ENCODE measurements at regions not wholly inside any gene's neighbourhood (a gene's known extent, or its start where the extent isn't known, plus 50 kb on each side); places are given as distances from the start of the nearest gene placed in this dataset.

GRCh38 chr13:59538512-59538911 lies 625.2 kb downstream of the DIAPH3 start:
- H3K4me2 ChIP-seq (ENCODE audit: control insufficient read depth, insufficient read depth): no peak overlapping the region
- no peaks in the 10 kb centered on the region for H4K20me1 ChIP-seq (ENCODE audit: control insufficient read depth, insufficient read depth)
- POLR2A ChIA-PET: interaction anchor here (0.6 kb wide), 1 partner anchor 611 kb away, joined by 3 read pairs; no protein-coding TSS in a partner anchor
- no peaks in the 10 kb centered on the region for H3K79me2 ChIP-seq (ENCODE audit: control insufficient read depth, insufficient read depth, low read length)
- no peaks in the 10 kb centered on the region for H3K27me3 ChIP-seq (replicated peaks in 1 of 2; ENCODE audit: control insufficient read depth in 2 of 2, insufficient read depth in 2 of 2, low read length in 1 of 2)
- no peak overlapping the region for H3K4me3 ChIP-seq
- 2% methylated on average over 3 of the region's 3 CpGs for WGBS (ENCODE audit: insufficient coverage, insufficient replicate concordance, low lambda C conversion rate, missing lambda C conversion rate)
- no peaks in the 10 kb centered on the region for H3K36me3 ChIP-seq (ENCODE audit: control insufficient read depth in 2 of 2, insufficient read depth in 2 of 2, low read length in 1 of 2)
- no peak for TF ChIP-seq ZNF274 (IDR thresholded peaks at IDR 0.05; ENCODE audit: insufficient read depth, insufficient read length)
- TF ChIP-seq EGR1 (IDR thresholded peaks at IDR 0.05; ENCODE audit: borderline replicate concordance in 1 of 2, low read depth in 2 of 2, low read length in 2 of 2): no peak
- no peak for TF ChIP-seq BRCA1 (IDR thresholded peaks at IDR 0.05; ENCODE audit: low read depth, low read length)
- no peak for TF ChIP-seq ZNF24 (IDR thresholded peaks at IDR 0.05)
- TF ChIP-seq SREBF2 (IDR thresholded peaks at IDR 0.05; ENCODE audit: low read length): no peak
- no peak for TF ChIP-seq POLR2AphosphoS2 (IDR thresholded peaks at IDR 0.05; ENCODE audit: low read depth, low read length)
- TF ChIP-seq EZH2 (IDR thresholded peaks at IDR 0.05; ENCODE audit: borderline replicate concordance, control insufficient read depth, low read depth, low read length): no peak
- no peak for TF ChIP-seq NKRF (conservative IDR thresholded peaks at IDR 0.05)
- TF ChIP-seq, protein P1, sequence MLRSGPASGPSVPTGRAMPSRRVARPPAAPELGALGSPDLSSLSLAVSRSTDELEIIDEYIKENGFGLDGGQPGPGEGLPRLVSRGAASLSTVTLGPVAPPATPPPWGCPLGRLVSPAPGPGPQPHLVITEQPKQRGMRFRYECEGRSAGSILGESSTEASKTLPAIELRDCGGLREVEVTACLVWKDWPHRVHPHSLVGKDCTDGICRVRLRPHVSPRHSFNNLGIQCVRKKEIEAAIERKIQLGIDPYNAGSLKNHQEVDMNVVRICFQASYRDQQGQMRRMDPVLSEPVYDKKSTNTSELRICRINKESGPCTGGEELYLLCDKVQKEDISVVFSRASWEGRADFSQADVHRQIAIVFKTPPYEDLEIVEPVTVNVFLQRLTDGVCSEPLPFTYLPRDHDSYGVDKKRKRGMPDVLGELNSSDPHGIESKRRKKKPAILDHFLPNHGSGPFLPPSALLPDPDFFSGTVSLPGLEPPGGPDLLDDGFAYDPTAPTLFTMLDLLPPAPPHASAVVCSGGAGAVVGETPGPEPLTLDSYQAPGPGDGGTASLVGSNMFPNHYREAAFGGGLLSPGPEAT (IDR thresholded peaks at IDR 0.05; ENCODE audit: low read depth): no peak
- no peak for TF ChIP-seq RFX5 (IDR thresholded peaks at IDR 0.05; ENCODE audit: low read depth, low read length)
- TF ChIP-seq ZZZ3 (IDR thresholded peaks at IDR 0.05; ENCODE audit: control insufficient read depth, insufficient read length, low read depth): no peak
- no peak for TF ChIP-seq SREBF1 (IDR thresholded peaks at IDR 0.05; ENCODE audit: low read length)
- DNase-seq (ENCODE audit: low read depth, low spot score) (no peak), FAIRE-seq (no peak), ATAC-seq (no peak)
- H2AFZ ChIP-seq (ENCODE audit: control insufficient read depth, low read depth, low read length): no peak overlapping the region
- SMC1A ChIA-PET (ENCODE audit: uncharacterized antibody, unreplicated experiment): interaction anchor here (1.1 kb wide), 1 partner anchor 17 kb away, joined by 3 read pairs; no protein-coding TSS in a partner anchor
- H3K27ac ChIP-seq (ENCODE audit: control insufficient read depth, insufficient read depth): no peak overlapping the region
- RAD21 ChIA-PET (ENCODE audit: unreplicated experiment): no interaction called here
- BruUV-seq (replicated peaks): no TSS peak
- no peaks in the 10 kb centered on the region for H3K9me3 ChIP-seq (replicated peaks; ENCODE audit: control insufficient read depth, insufficient read depth, low read length)
- CTCF ChIA-PET: no interaction called here
- no peaks in the 10 kb centered on the region for H3K4me1 ChIP-seq (ENCODE audit: control insufficient read depth, insufficient read depth, low read length)
- intact Hi-C loops (cut with micrococcal nuclease; ENCODE audit: unreplicated experiment): no loop called here
- in situ Hi-C loops (cut with MboI): no loop called here
- H3K9ac ChIP-seq (ENCODE audit: control insufficient read depth, insufficient read depth, low read length): no peak overlapping the region
